ENCODE measurements at regions not wholly inside any gene's neighbourhood (a gene's known extent, or its start where the extent isn't known, plus 50 kb on each side); places are given as distances from the start of the nearest gene placed in this dataset.
"Not testable (repeated sequence)": the region's sequence is repeated elsewhere in the genome, so short reads cannot be mapped to it uniquely, and the experiment has no call there.

DNA sequence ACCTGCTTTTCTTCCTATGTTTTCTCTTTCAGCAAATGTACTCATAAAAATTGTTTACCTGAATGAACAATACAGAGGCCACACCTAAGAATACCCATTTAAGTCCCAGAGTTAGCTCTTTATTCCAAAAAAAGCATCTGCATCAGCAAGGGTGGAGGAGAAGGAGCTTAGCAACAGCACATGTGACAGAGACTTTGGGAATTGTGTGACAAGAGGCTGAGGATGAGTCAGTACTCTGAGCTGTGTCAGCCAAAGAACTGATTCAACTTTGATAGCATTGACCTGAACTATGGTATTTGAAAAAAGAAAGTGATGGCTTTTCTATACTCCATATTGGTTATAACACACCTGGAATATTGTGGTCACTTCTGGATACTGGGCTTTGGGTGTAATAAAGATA is 162.7 kb downstream of the ZNF648 start:
- Histone ChIP-seq H3K4me2 (no peak overlapping the region), H3K27me3 (no peaks in the 10 kb centered on the region), H4K20me1 (ENCODE audit: insufficient read depth, poor library complexity, severe bottlenecking) (no peaks in the 10 kb centered on the region), H3K4me3 (no peak overlapping the region), H2AFZ (no peak overlapping the region), H3K4me1 (ENCODE audit: insufficient read depth) (no peaks in the 10 kb centered on the region), H3K79me2 (no peaks in the 10 kb centered on the region), H3K27ac (no peak overlapping the region), H3K9me3 (ENCODE audit: low read depth) (no peaks in the 10 kb centered on the region), H3K9me2 (replicated peaks; ENCODE audit: insufficient read depth) (no peaks in the 10 kb centered on the region), H3K36me3 (replicated peaks; ENCODE audit: insufficient read depth, low read depth) (no peaks in the 10 kb centered on the region)
- DNase-seq (ENCODE audit: low spot score) = no peak
- TF ChIP-seq, protein P1, sequence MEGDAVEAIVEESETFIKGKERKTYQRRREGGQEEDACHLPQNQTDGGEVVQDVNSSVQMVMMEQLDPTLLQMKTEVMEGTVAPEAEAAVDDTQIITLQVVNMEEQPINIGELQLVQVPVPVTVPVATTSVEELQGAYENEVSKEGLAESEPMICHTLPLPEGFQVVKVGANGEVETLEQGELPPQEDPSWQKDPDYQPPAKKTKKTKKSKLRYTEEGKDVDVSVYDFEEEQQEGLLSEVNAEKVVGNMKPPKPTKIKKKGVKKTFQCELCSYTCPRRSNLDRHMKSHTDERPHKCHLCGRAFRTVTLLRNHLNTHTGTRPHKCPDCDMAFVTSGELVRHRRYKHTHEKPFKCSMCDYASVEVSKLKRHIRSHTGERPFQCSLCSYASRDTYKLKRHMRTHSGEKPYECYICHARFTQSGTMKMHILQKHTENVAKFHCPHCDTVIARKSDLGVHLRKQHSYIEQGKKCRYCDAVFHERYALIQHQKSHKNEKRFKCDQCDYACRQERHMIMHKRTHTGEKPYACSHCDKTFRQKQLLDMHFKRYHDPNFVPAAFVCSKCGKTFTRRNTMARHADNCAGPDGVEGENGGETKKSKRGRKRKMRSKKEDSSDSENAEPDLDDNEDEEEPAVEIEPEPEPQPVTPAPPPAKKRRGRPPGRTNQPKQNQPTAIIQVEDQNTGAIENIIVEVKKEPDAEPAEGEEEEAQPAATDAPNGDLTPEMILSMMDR (IDR thresholded peaks at IDR 0.05; ENCODE audit: poor library complexity) = no peak
- TF ChIP-seq EZH2 (IDR thresholded peaks at IDR 0.05; ENCODE audit: borderline replicate concordance) (no peak), EZH2phosphoT487 (IDR thresholded peaks at IDR 0.05; ENCODE audit: low read depth, severe bottlenecking, unreplicated experiment) (no peak)

DNA sequence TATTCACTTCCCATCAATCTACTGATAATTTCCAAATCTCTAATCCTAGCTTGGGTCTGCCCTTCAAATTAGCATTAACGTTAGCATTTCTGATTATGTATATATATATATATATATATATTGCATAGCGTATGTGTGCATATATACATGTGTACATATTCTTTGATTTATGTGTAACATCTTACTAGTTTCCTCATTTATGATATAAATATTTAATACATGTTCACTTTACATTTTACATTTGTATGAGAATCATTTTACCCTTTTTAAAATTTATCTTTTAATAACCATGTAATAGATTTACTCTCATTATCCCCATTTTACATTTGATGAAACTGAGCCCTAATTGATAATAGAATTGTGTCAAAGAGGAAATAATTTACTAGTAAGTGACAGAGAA is 164.7 kb downstream of the ZNF648 start:
- Histone ChIP-seq H3K27ac (no peak overlapping the region), H3K4me1 (ENCODE audit: insufficient read depth) (no peaks in the 10 kb centered on the region), H4K20me1 (ENCODE audit: insufficient read depth, poor library complexity, severe bottlenecking) (no peaks in the 10 kb centered on the region), H3K9me3 (ENCODE audit: low read depth) (no peaks in the 10 kb centered on the region), H2AFZ (no peak overlapping the region), H3K79me2 (no peaks in the 10 kb centered on the region), H3K9me2 (replicated peaks; ENCODE audit: insufficient read depth) (no peaks in the 10 kb centered on the region), H3K4me2 (no peak overlapping the region), H3K4me3 (no peak overlapping the region), H3K27me3 (no peaks in the 10 kb centered on the region), H3K36me3 (replicated peaks; ENCODE audit: insufficient read depth, low read depth) (no peaks in the 10 kb centered on the region)
- DNase-seq (ENCODE audit: low spot score) = no peak
- WGBS (ENCODE audit: low lambda C conversion rate, missing lambda C conversion rate) = 85% methylated on average over 2 of the region's 2 CpGs
- TF ChIP-seq, protein P1 (IDR thresholded peaks at IDR 0.05; ENCODE audit: poor library complexity) = no peak
- TF ChIP-seq EZH2 (IDR thresholded peaks at IDR 0.05; ENCODE audit: borderline replicate concordance) (no peak), EZH2phosphoT487 (IDR thresholded peaks at IDR 0.05; ENCODE audit: low read depth, severe bottlenecking, unreplicated experiment) (no peak)

DNA sequence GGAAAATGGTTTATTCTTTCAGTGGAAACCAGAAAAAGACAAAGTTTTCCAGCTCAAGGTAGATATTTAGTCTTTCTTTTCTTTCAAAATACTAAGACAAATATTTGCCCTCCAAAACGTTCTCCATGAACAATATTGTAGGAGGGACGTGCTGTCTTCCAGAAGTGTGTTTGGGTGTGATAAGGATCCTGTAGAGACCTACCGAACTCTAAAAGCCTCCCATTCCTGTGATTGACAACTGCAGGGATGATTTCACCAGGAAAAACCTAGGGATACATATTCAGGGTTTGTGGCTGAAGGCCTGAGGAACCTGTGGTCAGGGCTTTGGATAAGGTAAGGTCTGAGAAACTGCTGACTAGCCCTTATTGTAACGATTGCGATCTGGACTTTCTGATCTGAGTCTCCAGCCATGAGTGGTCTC is 167.1 kb downstream of the ZNF648 start:
- Histone ChIP-seq H3K27ac (no peak overlapping the region), H3K79me2 (no peaks in the 10 kb centered on the region), H3K9me2 (replicated peaks; ENCODE audit: insufficient read depth) (no peaks in the 10 kb centered on the region), H3K4me3 (no peak overlapping the region), H3K27me3 (no peaks in the 10 kb centered on the region), H4K20me1 (ENCODE audit: insufficient read depth, poor library complexity, severe bottlenecking) (no peaks in the 10 kb centered on the region), H3K36me3 (replicated peaks; ENCODE audit: insufficient read depth, low read depth) (no peaks in the 10 kb centered on the region), H3K9me3 (ENCODE audit: low read depth) (no peaks in the 10 kb centered on the region), H2AFZ (no peak overlapping the region), H3K4me2 (no peak overlapping the region), H3K4me1 (ENCODE audit: insufficient read depth) (no peaks in the 10 kb centered on the region)
- TF ChIP-seq EZH2 (IDR thresholded peaks at IDR 0.05; ENCODE audit: borderline replicate concordance) (no peak), EZH2phosphoT487 (IDR thresholded peaks at IDR 0.05; ENCODE audit: low read depth, severe bottlenecking, unreplicated experiment) (no peak)
- TF ChIP-seq, protein P1 (IDR thresholded peaks at IDR 0.05; ENCODE audit: poor library complexity) = no peak
- no peak for DNase-seq (ENCODE audit: low spot score)
- WGBS (ENCODE audit: low lambda C conversion rate, missing lambda C conversion rate) = 72% methylated on average over 5 of the region's 5 CpGs

DNA sequence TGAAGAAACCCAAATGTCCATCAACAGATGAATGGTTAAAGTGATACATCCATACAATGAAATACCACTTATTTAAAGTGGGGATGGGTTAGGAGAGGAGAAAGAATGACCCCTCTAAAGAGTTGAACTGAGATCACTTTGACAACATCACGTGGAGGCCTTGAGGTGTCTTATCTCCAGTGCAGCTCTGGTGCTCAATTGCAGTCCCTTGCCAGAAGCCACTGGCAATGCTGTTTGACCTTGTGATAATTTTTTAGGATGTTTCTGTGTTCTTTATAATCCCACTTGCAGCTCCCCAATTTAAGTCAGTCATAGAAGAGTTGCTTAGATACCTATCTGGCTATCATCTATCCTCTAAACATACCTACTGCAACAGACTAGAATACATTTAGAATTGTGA is 167.6 kb downstream of the ZNF648 start:
- 52% methylated on average over 1 of the region's 1 CpG for WGBS (ENCODE audit: low lambda C conversion rate, missing lambda C conversion rate)
- Histone ChIP-seq H3K27ac (no peak overlapping the region), H3K79me2 (no peaks in the 10 kb centered on the region), H3K4me2 (no peak overlapping the region), H3K4me3 (no peak overlapping the region), H3K9me2 (replicated peaks; ENCODE audit: insufficient read depth) (no peaks in the 10 kb centered on the region), H3K9me3 (ENCODE audit: low read depth) (no peaks in the 10 kb centered on the region), H3K4me1 (ENCODE audit: insufficient read depth) (no peaks in the 10 kb centered on the region), H3K27me3 (no peaks in the 10 kb centered on the region), H4K20me1 (ENCODE audit: insufficient read depth, poor library complexity, severe bottlenecking) (no peaks in the 10 kb centered on the region), H3K36me3 (replicated peaks; ENCODE audit: insufficient read depth, low read depth) (no peaks in the 10 kb centered on the region), H2AFZ (no peak overlapping the region)
- TF ChIP-seq, protein P1 (IDR thresholded peaks at IDR 0.05; ENCODE audit: poor library complexity) = no peak
- TF ChIP-seq EZH2 (IDR thresholded peaks at IDR 0.05; ENCODE audit: borderline replicate concordance) (no peak), EZH2phosphoT487 (IDR thresholded peaks at IDR 0.05; ENCODE audit: low read depth, severe bottlenecking, unreplicated experiment) (no peak)
- no peak for DNase-seq (ENCODE audit: low spot score)

DNA sequence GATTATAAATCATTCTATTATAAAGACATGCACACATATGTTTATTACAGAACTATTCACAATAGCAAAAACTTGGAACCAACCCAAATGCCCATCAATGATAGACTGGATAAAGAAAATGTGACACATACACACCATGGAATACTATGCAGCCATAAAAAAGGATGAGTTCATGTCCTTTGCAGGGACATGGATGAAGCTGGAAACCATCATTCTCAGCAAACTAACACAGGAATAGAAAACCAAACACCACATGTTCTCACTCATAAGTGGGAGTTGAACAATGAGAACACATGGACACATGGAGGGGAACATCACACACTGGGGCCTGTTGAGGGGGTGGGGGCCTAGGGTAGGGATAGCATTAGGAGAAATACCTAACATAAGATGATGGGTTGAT is 168.4 kb downstream of the ZNF648 start:
- H4K20me1 ChIP-seq (ENCODE audit: insufficient read depth, poor library complexity, severe bottlenecking); H3K36me3 ChIP-seq (replicated peaks; ENCODE audit: insufficient read depth, low read depth); H3K4me2 ChIP-seq; H3K9me3 ChIP-seq (ENCODE audit: low read depth); H2AFZ ChIP-seq; H3K9me2 ChIP-seq (replicated peaks; ENCODE audit: insufficient read depth); H3K27me3 ChIP-seq; H3K4me1 ChIP-seq (ENCODE audit: insufficient read depth); H3K27ac ChIP-seq; H3K79me2 ChIP-seq; H3K4me3 ChIP-seq; DNase-seq (ENCODE audit: low spot score): not testable (repeated sequence)
